ENCODE measurements at regions not wholly inside any gene's neighbourhood (a gene's known extent, or its start where the extent isn't known, plus 50 kb on each side); places are given as distances from the start of the nearest gene placed in this dataset.

DNA sequence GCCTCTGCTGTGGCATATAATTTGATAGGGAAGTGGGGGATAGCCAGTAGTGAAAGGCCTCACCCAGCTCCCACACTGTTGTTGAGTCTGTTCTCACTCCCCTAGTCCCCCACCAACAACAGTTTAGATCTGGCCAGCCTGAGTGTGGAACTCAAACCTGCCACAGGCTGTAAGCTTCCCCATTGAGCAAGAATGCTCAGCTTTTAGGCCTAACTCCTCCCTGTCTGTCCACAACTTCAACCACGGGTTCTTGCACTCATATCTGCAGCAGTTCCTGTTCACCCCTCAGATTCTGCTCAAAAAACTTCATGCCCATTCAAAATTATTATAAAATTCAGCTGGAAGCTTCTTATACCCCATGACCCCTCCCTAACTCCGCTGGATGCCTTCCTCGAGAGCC, 975.1 kb downstream of the NSUN3 start:
- Histone ChIP-seq H3K4me3 (ENCODE audit: low read depth, low read length) (no peak overlapping the region), H3K27ac (no peak overlapping the region), H3K36me3 (no peaks in the 10 kb centered on the region), H3K27me3 (ENCODE audit: insufficient read depth, low read depth, severe bottlenecking) (peaks cover 40% of the 10 kb centered on the region), H3K9me3 (ENCODE audit: severe bottlenecking) (no peaks in the 10 kb centered on the region)
- DNase-seq, result no peak
- TF ChIP-seq, protein P1, sequence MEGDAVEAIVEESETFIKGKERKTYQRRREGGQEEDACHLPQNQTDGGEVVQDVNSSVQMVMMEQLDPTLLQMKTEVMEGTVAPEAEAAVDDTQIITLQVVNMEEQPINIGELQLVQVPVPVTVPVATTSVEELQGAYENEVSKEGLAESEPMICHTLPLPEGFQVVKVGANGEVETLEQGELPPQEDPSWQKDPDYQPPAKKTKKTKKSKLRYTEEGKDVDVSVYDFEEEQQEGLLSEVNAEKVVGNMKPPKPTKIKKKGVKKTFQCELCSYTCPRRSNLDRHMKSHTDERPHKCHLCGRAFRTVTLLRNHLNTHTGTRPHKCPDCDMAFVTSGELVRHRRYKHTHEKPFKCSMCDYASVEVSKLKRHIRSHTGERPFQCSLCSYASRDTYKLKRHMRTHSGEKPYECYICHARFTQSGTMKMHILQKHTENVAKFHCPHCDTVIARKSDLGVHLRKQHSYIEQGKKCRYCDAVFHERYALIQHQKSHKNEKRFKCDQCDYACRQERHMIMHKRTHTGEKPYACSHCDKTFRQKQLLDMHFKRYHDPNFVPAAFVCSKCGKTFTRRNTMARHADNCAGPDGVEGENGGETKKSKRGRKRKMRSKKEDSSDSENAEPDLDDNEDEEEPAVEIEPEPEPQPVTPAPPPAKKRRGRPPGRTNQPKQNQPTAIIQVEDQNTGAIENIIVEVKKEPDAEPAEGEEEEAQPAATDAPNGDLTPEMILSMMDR (IDR thresholded peaks at IDR 0.05; ENCODE audit: low read depth, low read length), result no peak

DNA sequence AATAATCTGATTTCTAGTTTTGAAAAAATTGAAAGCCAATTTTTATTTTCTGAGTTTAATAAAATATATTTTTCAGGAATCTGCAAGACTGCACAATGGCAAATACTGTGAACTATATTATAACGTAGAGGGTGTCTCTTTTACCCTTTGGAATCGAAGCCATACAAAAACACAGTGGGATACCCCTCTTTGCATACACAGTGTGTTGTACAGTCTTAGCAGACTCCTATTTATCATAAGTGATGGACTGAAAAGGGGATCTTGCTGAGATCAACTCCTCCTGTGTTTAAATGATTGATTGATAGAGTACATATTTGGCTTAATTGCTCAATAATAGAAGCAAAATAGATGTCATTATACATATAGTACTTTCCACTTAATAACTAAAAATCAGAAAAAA, 981.2 kb downstream of the NSUN3 start:
- DNase-seq, result no peak
- Histone ChIP-seq H3K36me3 (no peaks in the 10 kb centered on the region), H3K27ac (no peak overlapping the region), H3K27me3 (ENCODE audit: insufficient read depth, low read depth, severe bottlenecking) (peaks cover 27% of the 10 kb centered on the region), H3K4me3 (ENCODE audit: low read depth, low read length) (no peak overlapping the region), H3K9me3 (ENCODE audit: severe bottlenecking) (no peaks in the 10 kb centered on the region)
- TF ChIP-seq, protein P1 (IDR thresholded peaks at IDR 0.05; ENCODE audit: low read depth, low read length), result no peak

DNA sequence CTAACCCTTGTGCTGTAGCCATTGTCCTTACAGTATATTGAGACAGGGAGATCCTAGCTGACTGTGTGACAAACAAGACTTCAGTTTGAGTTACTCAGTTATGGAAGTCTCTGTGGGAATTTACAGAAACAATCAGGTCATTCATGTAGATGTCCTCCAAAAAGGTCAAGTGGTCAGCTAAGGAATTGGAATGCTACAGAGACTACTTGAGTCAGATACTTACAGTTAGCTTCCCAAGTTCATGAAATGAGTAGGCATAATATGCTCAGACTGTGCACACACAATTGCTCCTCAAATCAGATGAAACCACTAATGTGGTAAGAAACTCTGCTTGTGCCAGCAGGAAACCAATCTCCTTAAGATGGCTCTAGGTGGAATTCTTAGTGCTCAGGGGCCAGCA, 985.7 kb downstream of the NSUN3 start:
- DNase-seq, result no peak
- Histone ChIP-seq H3K36me3 (no peaks in the 10 kb centered on the region), H3K27me3 (ENCODE audit: insufficient read depth, low read depth, severe bottlenecking) (peaks cover 30% of the 10 kb centered on the region), H3K27ac (no peak overlapping the region), H3K4me3 (ENCODE audit: low read depth, low read length) (no peak overlapping the region), H3K9me3 (ENCODE audit: severe bottlenecking) (no peaks in the 10 kb centered on the region)
- TF ChIP-seq, protein P1 (IDR thresholded peaks at IDR 0.05; ENCODE audit: low read depth, low read length), result no peak

DNA sequence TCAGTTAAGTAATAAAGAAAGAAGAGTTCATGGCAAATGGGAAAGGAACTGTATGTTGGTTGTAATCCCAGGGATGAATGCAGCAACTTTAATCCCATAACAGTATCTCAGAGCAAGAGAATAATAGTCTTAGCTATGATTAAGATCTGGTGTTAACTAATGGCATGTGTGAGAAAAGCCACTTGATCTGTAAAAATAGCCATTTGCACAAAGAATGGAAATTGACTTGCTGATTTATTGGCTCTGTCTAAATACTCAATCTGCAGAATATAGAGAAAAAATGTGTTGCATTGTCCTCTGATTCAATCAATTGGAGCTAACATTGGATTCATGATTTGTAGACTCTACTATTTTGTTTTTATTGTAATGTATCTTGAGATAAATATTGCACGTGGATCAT, 987.0 kb downstream of the NSUN3 start:
- no peak overlapping the region for H3K27ac ChIP-seq
- H3K9me3 ChIP-seq (ENCODE audit: severe bottlenecking), result no peaks in the 10 kb centered on the region
- DNase-seq, result no peak
- peaks cover 30% of the 10 kb centered on the region for H3K27me3 ChIP-seq (ENCODE audit: insufficient read depth, low read depth, severe bottlenecking)
- TF ChIP-seq, protein P1 (IDR thresholded peaks at IDR 0.05; ENCODE audit: low read depth, low read length), result no peak
- H3K36me3 ChIP-seq, result no peaks in the 10 kb centered on the region
- H3K4me3 ChIP-seq (ENCODE audit: low read depth, low read length), result no peak overlapping the region

DNA sequence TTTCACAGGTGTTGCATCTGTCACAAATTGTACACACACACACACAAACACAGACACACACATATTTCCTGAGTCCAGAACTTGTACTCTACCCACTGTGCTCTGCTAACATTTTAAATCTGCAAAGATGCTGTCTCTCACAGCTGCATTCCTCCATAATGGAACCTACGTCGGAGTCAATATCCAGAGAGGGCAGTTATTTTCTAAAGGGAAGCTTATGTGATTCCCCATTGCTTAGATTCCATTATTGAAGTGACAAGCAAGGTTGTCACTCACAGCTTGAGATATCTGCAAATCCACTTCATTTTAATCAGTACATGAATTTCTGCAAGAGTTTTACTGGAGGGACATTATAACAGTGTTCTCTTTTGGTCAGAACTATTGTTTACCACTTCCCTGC, 992.4 kb downstream of the NSUN3 start:
- TF ChIP-seq, protein P1 (IDR thresholded peaks at IDR 0.05; ENCODE audit: low read depth, low read length), result no peak
- Histone ChIP-seq H3K9me3 (ENCODE audit: severe bottlenecking) (no peaks in the 10 kb centered on the region), H3K36me3 (no peaks in the 10 kb centered on the region), H3K27me3 (ENCODE audit: insufficient read depth, low read depth, severe bottlenecking) (peaks cover 21% of the 10 kb centered on the region), H3K27ac (no peak overlapping the region), H3K4me3 (ENCODE audit: low read depth, low read length) (no peak overlapping the region)
- no peak for DNase-seq

DNA sequence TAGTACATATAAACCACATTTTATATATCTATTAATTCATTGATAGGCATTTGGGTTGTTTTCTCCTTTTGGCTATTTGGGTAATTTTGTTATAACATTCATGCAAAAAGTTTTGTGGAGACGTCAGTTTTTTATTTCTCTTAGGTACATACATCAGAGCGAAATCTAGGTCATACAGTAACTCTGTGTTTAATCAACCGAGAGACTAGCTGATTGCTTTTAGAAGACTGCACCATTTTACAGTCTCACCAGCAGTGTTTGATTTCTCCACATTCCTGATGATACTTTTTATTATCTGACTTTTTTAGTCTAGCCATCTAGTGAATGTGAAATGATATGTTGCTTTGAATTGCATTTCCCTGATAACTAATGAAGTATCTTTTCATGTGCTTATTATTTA, 1019.3 kb downstream of the NSUN3 start:
- no peak overlapping the region for H3K27ac ChIP-seq
- H3K36me3 ChIP-seq, result no peaks in the 10 kb centered on the region
- peaks cover 41% of the 10 kb centered on the region for H3K27me3 ChIP-seq (ENCODE audit: insufficient read depth, low read depth, severe bottlenecking)
- H3K4me3 ChIP-seq (ENCODE audit: low read depth, low read length), result no peak overlapping the region
- TF ChIP-seq, protein P1 (IDR thresholded peaks at IDR 0.05; ENCODE audit: low read depth, low read length), result no peak
- H3K9me3 ChIP-seq (ENCODE audit: severe bottlenecking), result no peaks in the 10 kb centered on the region
- no peak for DNase-seq
